Loucy (cell line): ENCODE measurements at regions not wholly inside any gene's neighbourhood (a gene's known extent, or its start where the extent isn't known, plus 50 kb on each side); places are given as distances from the start of the nearest gene placed in this dataset.

Experiments used
- H2AFZ ChIP-seq: fragments of 200-600 bp; sonication (generic); 2 replicates; pipeline ENCODE4 v1.6.0; 2016; ENCODE audit warnings: antibody characterized with exemption, mild to moderate bottlenecking, low read length, moderate library complexity
- H3F3A ChIP-seq: fragments of 200-600 bp; 2 replicates; pipeline ENCODE4 v1.6.0; 2016; ENCODE audit warnings: antibody characterized with exemption, low read depth, mild to moderate bottlenecking
- H3K27me3 ChIP-seq: fragments of 200-600 bp; sonication (generic); 2 replicates; pipeline ENCODE4 v1.6.1; 2014; ENCODE audit warnings: low read length, mild to moderate bottlenecking; ENCODE audit not compliant: insufficient read depth, poor library complexity, severe bottlenecking
- H3K36me3 ChIP-seq: fragments of 200-600 bp; sonication (generic); 2 replicates; pipeline ENCODE4 v1.6.1; 2016; ENCODE audit warnings: low read length; ENCODE audit not compliant: insufficient read depth
- H3K4me1 ChIP-seq: fragments of 200-600 bp; sonication (generic); 2 replicates; pipeline ENCODE4 v1.5.1; 2014; ENCODE audit warnings: low read length, mild to moderate bottlenecking; ENCODE audit not compliant: insufficient read depth, poor library complexity, severe bottlenecking
- H3K4me2 ChIP-seq: fragments of 200-600 bp; sonication (generic); 2 replicates; pipeline ENCODE4 v1.6.0; 2014; ENCODE audit warnings: antibody characterized with exemption, low read length, low read depth, mild to moderate bottlenecking; ENCODE audit not compliant: poor library complexity, severe bottlenecking
- H3K4me3 ChIP-seq: fragments of 200-600 bp; sonication (generic); 2 replicates; pipeline ENCODE4 v1.5.1; 2014; ENCODE audit warnings: low read length, mild to moderate bottlenecking, mixed read lengths; ENCODE audit not compliant: poor library complexity, severe bottlenecking
- H3K79me2 ChIP-seq: fragments of 200-600 bp; sonication (generic); 2 replicates; pipeline ENCODE4 v1.6.1; 2014; ENCODE audit warnings: low read length; ENCODE audit not compliant: insufficient read depth
- H3K9ac ChIP-seq: fragments of 200-600 bp; sonication (generic); 2 replicates; pipeline ENCODE4 v1.6.0; 2014; ENCODE audit warnings: mild to moderate bottlenecking, low read depth, low read length, moderate library complexity; ENCODE audit not compliant: poor library complexity, severe bottlenecking
- H3K9me2 ChIP-seq: fragments of 200-600 bp; sonication (generic); replicated peaks from 2 replicates; pipeline ENCODE4 v1.6.1; 2016; ENCODE audit warnings: low read depth, low read length, mixed read lengths
- H3K9me3 ChIP-seq: fragments of 200-600 bp; sonication (generic); 2 replicates; pipeline ENCODE4 v1.6.1; 2014; ENCODE audit warnings: mild to moderate bottlenecking, antibody characterized with exemption, low read length, low read depth; ENCODE audit not compliant: insufficient read depth
- H4K20me1 ChIP-seq: fragments of 200-600 bp; sonication (generic); 2 replicates; pipeline ENCODE4 v1.6.0; 2014; ENCODE audit warnings: antibody characterized with exemption, low read length, mild to moderate bottlenecking; ENCODE audit not compliant: insufficient read depth, poor library complexity, severe bottlenecking
- CTCF ChIP-seq: fragments of 200-600 bp; sonication (generic); conservative IDR thresholded peaks from 2 replicates; pipeline ENCODE4 v1.5.1; 2014; ENCODE audit warnings: mild to moderate bottlenecking, antibody characterized with exemption, low read length
- EZH2phosphoT487 ChIP-seq: fragments of 200-600 bp; IDR thresholded peaks from 2 replicates; pipeline ENCODE4 v1.6.1; 2018; ENCODE audit warnings: antibody characterized with exemption, mild to moderate bottlenecking, moderate library complexity, borderline replicate concordance

GRCh38 chr1:79662596-79662995 lies 656.1 kb upstream of the ADGRL4 start:
- Histone ChIP-seq H3F3A (no peaks in the 10 kb centered on the region), H3K4me1 (no peaks in the 10 kb centered on the region), H3K79me2 (no peaks in the 10 kb centered on the region), H3K4me2 (no peak overlapping the region), H3K27me3 (no peaks in the 10 kb centered on the region), H4K20me1 (no peaks in the 10 kb centered on the region), H3K9ac (no peak overlapping the region), H3K36me3 (no peaks in the 10 kb centered on the region), H3K4me3 (no peak overlapping the region), H3K9me3 (no peaks in the 10 kb centered on the region), H3K9me2 (no peaks in the 10 kb centered on the region), H2AFZ (no peak overlapping the region)
- TF ChIP-seq EZH2phosphoT487 (no peak), CTCF (no peak)

GRCh38 chr1:79660129-79660528 lies 653.6 kb upstream of the ADGRL4 start:
- H3K9ac ChIP-seq: no peak overlapping the region
- no peak overlapping the region for H3K4me2 ChIP-seq
- no peaks in the 10 kb centered on the region for H3K4me1 ChIP-seq
- no peaks in the 10 kb centered on the region for H3K9me2 ChIP-seq
- H3K36me3 ChIP-seq: no peaks in the 10 kb centered on the region
- H3K4me3 ChIP-seq: no peak overlapping the region
- no peaks in the 10 kb centered on the region for H3K27me3 ChIP-seq
- no peaks in the 10 kb centered on the region for H3K79me2 ChIP-seq
- H2AFZ ChIP-seq: no peak overlapping the region
- TF ChIP-seq CTCF: no peak
- TF ChIP-seq EZH2phosphoT487: no peak
- no peaks in the 10 kb centered on the region for H4K20me1 ChIP-seq
- H3K9me3 ChIP-seq: no peaks in the 10 kb centered on the region
- H3F3A ChIP-seq: no peaks in the 10 kb centered on the region

- H3K4me1 ChIP-seq: no peaks in the 10 kb centered on the region
- H2AFZ ChIP-seq: no peak overlapping the region
- no peak overlapping the region for H3K4me2 ChIP-seq
- H4K20me1 ChIP-seq: no peaks in the 10 kb centered on the region
- no peaks in the 10 kb centered on the region for H3F3A ChIP-seq
- TF ChIP-seq EZH2phosphoT487 (no peak), CTCF (no peak)
- H3K4me3 ChIP-seq: no peak overlapping the region
- no peaks in the 10 kb centered on the region for H3K9me2 ChIP-seq
- no peaks in the 10 kb centered on the region for H3K9me3 ChIP-seq
- no peaks in the 10 kb centered on the region for H3K79me2 ChIP-seq
- no peaks in the 10 kb centered on the region for H3K27me3 ChIP-seq
- no peak overlapping the region for H3K9ac ChIP-seq
- H3K36me3 ChIP-seq: no peaks in the 10 kb centered on the region
These were observed 651.6 kb upstream of the ADGRL4 start for GRCh38 chr1:79657951-79658658.
